ENCODE measurements at regions not wholly inside any gene's neighbourhood (a gene's known extent, or its start where the extent isn't known, plus 50 kb on each side); places are given as distances from the start of the nearest gene placed in this dataset.

DNA sequence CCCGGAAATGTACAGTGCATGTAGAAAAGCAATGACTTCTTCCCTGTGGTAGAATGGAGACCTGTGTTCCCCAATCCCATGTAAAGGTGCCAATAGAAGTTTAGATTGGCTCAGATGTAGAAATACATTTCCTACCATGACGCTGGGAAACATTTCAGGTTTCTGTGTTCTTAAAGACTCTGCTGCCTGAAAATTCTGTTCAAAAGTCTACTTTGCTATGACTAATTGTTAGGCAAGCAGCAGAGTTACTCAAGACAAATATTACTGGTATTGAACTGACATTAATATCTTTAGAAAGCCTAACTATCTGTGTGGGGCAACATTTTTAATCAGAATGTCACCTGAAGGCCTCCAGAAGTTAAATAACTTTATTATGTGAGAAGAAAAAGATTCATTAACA, 75.5 kb upstream of the ELL2 start:
- no peaks in the 10 kb centered on the region for H3K36me3 ChIP-seq
- H3K4me1 ChIP-seq: no peaks in the 10 kb centered on the region
- intact Hi-C loops (cut with DNase I; ENCODE audit: low total_unique reads) (no loop called here), in situ Hi-C loops (cut with MboI; ENCODE audit: low pct_ligation_motif_present in 1 of 4, low pct_unique_long_range_greater_than_20kb in 1 of 4, low sequenced_read_pairs in 3 of 4) (no loop called here)
- H3K27ac ChIP-seq: no peak overlapping the region
- WGBS, 2 donors (ENCODE audit: low coverage in 1 of 2): 68 to 90% methylated on average over 2 of the region's 2 CpGs
- no peaks in the 10 kb centered on the region for H3K9me3 ChIP-seq
- TF ChIP-seq POLR2AphosphoS5 (IDR thresholded peaks at IDR 0.05) (no peak), POLR2A (IDR thresholded peaks at IDR 0.05) (no peak), EP300 (IDR thresholded peaks at IDR 0.05; ENCODE audit: low read depth) (no peak)
- TF ChIP-seq, protein P1, sequence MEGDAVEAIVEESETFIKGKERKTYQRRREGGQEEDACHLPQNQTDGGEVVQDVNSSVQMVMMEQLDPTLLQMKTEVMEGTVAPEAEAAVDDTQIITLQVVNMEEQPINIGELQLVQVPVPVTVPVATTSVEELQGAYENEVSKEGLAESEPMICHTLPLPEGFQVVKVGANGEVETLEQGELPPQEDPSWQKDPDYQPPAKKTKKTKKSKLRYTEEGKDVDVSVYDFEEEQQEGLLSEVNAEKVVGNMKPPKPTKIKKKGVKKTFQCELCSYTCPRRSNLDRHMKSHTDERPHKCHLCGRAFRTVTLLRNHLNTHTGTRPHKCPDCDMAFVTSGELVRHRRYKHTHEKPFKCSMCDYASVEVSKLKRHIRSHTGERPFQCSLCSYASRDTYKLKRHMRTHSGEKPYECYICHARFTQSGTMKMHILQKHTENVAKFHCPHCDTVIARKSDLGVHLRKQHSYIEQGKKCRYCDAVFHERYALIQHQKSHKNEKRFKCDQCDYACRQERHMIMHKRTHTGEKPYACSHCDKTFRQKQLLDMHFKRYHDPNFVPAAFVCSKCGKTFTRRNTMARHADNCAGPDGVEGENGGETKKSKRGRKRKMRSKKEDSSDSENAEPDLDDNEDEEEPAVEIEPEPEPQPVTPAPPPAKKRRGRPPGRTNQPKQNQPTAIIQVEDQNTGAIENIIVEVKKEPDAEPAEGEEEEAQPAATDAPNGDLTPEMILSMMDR (IDR thresholded peaks at IDR 0.05): no peak
- no peak for DNase-seq
- H3K4me3 ChIP-seq: no peak overlapping the region
- no peaks in the 10 kb centered on the region for H3K27me3 ChIP-seq

DNA sequence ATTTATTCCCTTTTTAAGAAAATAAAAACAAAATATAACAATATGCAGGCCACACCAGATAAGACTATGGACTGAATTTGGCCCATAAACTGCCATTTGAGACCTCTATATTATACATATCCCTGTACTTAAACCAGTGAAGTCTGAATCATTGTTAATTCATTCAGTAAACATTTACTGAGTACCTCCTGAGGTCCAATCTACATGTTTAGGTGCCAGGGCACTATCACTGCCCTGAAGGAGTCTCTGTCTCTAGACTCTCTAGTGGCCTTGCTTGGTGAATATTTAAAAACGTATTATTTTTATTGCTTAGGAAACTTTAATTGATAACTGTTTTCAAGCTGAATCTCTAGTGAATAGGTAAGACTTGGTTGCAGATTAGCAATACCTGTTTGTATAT, 74.7 kb upstream of the ELL2 start:
- intact Hi-C loops (cut with DNase I; ENCODE audit: low total_unique reads): no loop called here
- in situ Hi-C loops (cut with MboI; ENCODE audit: low pct_ligation_motif_present in 1 of 4, low pct_unique_long_range_greater_than_20kb in 1 of 4, low sequenced_read_pairs in 3 of 4): no loop called here
- no peak for DNase-seq
- no peaks in the 10 kb centered on the region for H3K36me3 ChIP-seq
- H3K4me1 ChIP-seq: no peaks in the 10 kb centered on the region
- no peaks in the 10 kb centered on the region for H3K9me3 ChIP-seq
- no peaks in the 10 kb centered on the region for H3K27me3 ChIP-seq
- H3K4me3 ChIP-seq: no peak overlapping the region
- H3K27ac ChIP-seq: no peak overlapping the region
- 72 to 90% methylated on average over 1 of the region's 1 CpG for WGBS, 2 donors (ENCODE audit: low coverage in 1 of 2)
- TF ChIP-seq EP300 (IDR thresholded peaks at IDR 0.05; ENCODE audit: low read depth): no peak
- TF ChIP-seq POLR2AphosphoS5 (IDR thresholded peaks at IDR 0.05): no peak
- no peak for TF ChIP-seq POLR2A (IDR thresholded peaks at IDR 0.05)
- TF ChIP-seq, protein P1 (IDR thresholded peaks at IDR 0.05): no peak

DNA sequence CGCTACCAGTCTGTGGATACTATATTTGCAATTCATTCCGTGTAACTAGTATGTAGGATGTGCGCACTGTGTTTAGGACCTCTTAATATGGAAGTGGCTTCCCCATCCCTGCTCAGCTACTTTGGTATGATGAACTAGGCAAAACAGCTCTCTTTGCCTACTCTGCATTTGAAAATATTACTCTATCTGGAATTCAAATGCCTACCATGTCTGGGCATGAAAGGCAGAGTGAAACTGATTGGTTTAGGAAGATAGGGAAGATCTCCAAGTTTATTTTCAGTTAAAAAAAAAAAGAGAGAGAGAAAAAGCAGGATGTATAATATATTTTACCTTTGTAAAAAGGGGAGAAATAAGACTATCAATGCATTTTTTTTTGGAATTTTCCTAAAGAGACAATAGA, 74.1 kb upstream of the ELL2 start:
- TF ChIP-seq POLR2A (IDR thresholded peaks at IDR 0.05) (no peak), EP300 (IDR thresholded peaks at IDR 0.05; ENCODE audit: low read depth) (no peak), POLR2AphosphoS5 (IDR thresholded peaks at IDR 0.05) (no peak)
- TF ChIP-seq, protein P1 (IDR thresholded peaks at IDR 0.05): no peak
- Histone ChIP-seq H3K27ac (no peak overlapping the region), H3K4me1 (no peaks in the 10 kb centered on the region), H3K9me3 (no peaks in the 10 kb centered on the region), H3K36me3 (no peaks in the 10 kb centered on the region), H3K4me3 (no peak overlapping the region), H3K27me3 (no peaks in the 10 kb centered on the region)
- DNase-seq: no peak
- 97% methylated on average over 3 of the region's 3 CpGs; no CpG with 5 or more reads in 1 of the 2 donors for WGBS, 2 donors (ENCODE audit: low coverage in 1 of 2)
- intact Hi-C loops (cut with DNase I; ENCODE audit: low total_unique reads): no loop called here
- in situ Hi-C loops (cut with MboI; ENCODE audit: low pct_ligation_motif_present in 1 of 4, low pct_unique_long_range_greater_than_20kb in 1 of 4, low sequenced_read_pairs in 3 of 4): no loop called here

DNA sequence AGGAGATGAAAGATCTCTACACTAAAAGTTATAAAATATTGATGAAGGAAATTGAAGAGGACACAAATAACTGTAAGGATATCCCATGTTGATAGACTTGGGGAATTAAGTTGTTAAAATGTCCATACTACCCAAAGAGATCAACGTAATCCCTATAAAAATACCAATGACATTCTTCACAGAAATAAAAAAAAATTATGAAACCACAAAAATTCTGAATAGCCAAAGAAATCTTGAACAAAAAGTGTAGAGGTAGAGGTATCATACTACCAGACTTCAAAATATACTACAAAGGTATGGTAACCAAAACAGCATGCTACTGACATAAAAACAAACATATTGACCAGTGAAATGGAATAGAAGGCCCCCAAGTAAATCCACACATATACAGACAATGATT, 71.5 kb upstream of the ELL2 start:
- no peaks in the 10 kb centered on the region for H3K36me3 ChIP-seq
- H3K4me3 ChIP-seq: no peak overlapping the region
- DNase-seq: no peak
- in situ Hi-C loops (cut with MboI; ENCODE audit: low pct_ligation_motif_present in 1 of 4, low pct_unique_long_range_greater_than_20kb in 1 of 4, low sequenced_read_pairs in 3 of 4): no loop called here
- no peaks in the 10 kb centered on the region for H3K9me3 ChIP-seq
- H3K27ac ChIP-seq: no peak overlapping the region
- H3K27me3 ChIP-seq: no peaks in the 10 kb centered on the region
- TF ChIP-seq EP300 (IDR thresholded peaks at IDR 0.05; ENCODE audit: low read depth) (no peak), POLR2A (IDR thresholded peaks at IDR 0.05) (no peak)
- intact Hi-C loops (cut with DNase I; ENCODE audit: low total_unique reads): no loop called here
- H3K4me1 ChIP-seq: no peaks in the 10 kb centered on the region
- 68 to 82% methylated on average over 1 of the region's 1 CpG for WGBS, 2 donors (ENCODE audit: low coverage in 1 of 2)

DNA sequence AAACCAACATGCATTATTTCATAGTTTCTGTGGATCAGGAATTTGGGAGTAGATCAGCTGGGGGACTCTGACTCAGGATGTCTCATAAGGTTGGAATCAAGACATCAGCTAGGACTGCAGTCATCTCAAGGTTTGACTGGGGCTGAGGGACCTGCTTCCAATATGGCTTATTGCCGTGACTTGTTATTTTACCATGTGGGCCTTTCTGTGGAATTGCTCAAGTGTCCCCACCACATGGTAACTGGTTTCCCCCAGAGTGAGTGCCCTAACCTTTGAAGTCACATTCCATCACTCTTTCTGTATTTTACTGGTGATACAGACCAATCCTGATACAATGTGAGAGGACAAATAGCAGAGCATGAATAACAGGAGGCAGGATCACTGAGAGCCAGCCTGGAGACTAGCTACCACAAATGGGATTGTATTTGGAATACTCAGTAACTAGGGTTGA, 70.2 kb upstream of the ELL2 start:
- Histone ChIP-seq H3K36me3 (no peaks in the 10 kb centered on the region), H3K9me3 (no peaks in the 10 kb centered on the region), H3K4me1 (no peaks in the 10 kb centered on the region), H3K4me3 (no peak overlapping the region), H3K27ac (no peak overlapping the region), H3K27me3 (no peaks in the 10 kb centered on the region)
- WGBS, 2 donors (ENCODE audit: low coverage in 1 of 2): 100% methylated on average over 1 of the region's 1 CpG
- no peak for TF ChIP-seq EP300 (IDR thresholded peaks at IDR 0.05; ENCODE audit: low read depth)
- no peak for TF ChIP-seq POLR2AphosphoS5 (IDR thresholded peaks at IDR 0.05)
- TF ChIP-seq, protein P1 (IDR thresholded peaks at IDR 0.05): no peak
- no peak for TF ChIP-seq POLR2A (IDR thresholded peaks at IDR 0.05)
- intact Hi-C loops (cut with DNase I; ENCODE audit: low total_unique reads): no loop called here
- DNase-seq: no peak
- in situ Hi-C loops (cut with MboI; ENCODE audit: low pct_ligation_motif_present in 1 of 4, low pct_unique_long_range_greater_than_20kb in 1 of 4, low sequenced_read_pairs in 3 of 4): no loop called here
